ENCODE measurements at regions not wholly inside any gene's neighbourhood (a gene's known extent, or its start where the extent isn't known, plus 50 kb on each side); places are given as distances from the start of the nearest gene placed in this dataset.

GRCh38 chr22:48531108-48531507, 1296.6 kb downstream of the BRD1 start:
- no peak for TF ChIP-seq CTCF (IDR thresholded peaks at IDR 0.05)
- no peak overlapping the region for H3K4me3 ChIP-seq
- DNase-seq (ENCODE audit: low spot score) = no peak
- no peak overlapping the region for H3K27ac ChIP-seq
- no peaks in the 10 kb centered on the region for H3K27me3 ChIP-seq
- no peaks in the 10 kb centered on the region for H3K9me3 ChIP-seq
- H3K36me3 ChIP-seq = no peaks in the 10 kb centered on the region
- H3K4me1 ChIP-seq = no peaks in the 10 kb centered on the region

- H3K27ac ChIP-seq = no peak overlapping the region
- TF ChIP-seq CTCF (IDR thresholded peaks at IDR 0.05) = no peak
- H3K36me3 ChIP-seq = no peaks in the 10 kb centered on the region
- H3K27me3 ChIP-seq = no peaks in the 10 kb centered on the region
- H3K4me1 ChIP-seq = no peaks in the 10 kb centered on the region
- H3K4me3 ChIP-seq = no peak overlapping the region
- no peaks in the 10 kb centered on the region for H3K9me3 ChIP-seq
- no peak for DNase-seq (ENCODE audit: low spot score)
These were observed 1297.0 kb downstream of the BRD1 start for GRCh38 chr22:48530666-48531065.

- H3K27me3 ChIP-seq = no peaks in the 10 kb centered on the region
- no peaks in the 10 kb centered on the region for H3K36me3 ChIP-seq
- no peak for TF ChIP-seq CTCF (IDR thresholded peaks at IDR 0.05)
- no peak overlapping the region for H3K4me3 ChIP-seq
- no peaks in the 10 kb centered on the region for H3K4me1 ChIP-seq
- DNase-seq (ENCODE audit: low spot score) = no peak
- H3K27ac ChIP-seq = no peak overlapping the region
- no peaks in the 10 kb centered on the region for H3K9me3 ChIP-seq
These were observed 1299.3 kb downstream of the BRD1 start for GRCh38 chr22:48528221-48528915.

GRCh38 chr22:48523761-48524160, 1303.9 kb downstream of the BRD1 start:
- TF ChIP-seq CTCF (IDR thresholded peaks at IDR 0.05) = no peak
- no peak overlapping the region for H3K27ac ChIP-seq
- no peak for DNase-seq (ENCODE audit: low spot score)
- H3K9me3 ChIP-seq = no peaks in the 10 kb centered on the region
- no peaks in the 10 kb centered on the region for H3K36me3 ChIP-seq
- no peak overlapping the region for H3K4me3 ChIP-seq
- H3K4me1 ChIP-seq = no peaks in the 10 kb centered on the region
- H3K27me3 ChIP-seq = no peaks in the 10 kb centered on the region

GRCh38 chr22:48523091-48523490, 1304.6 kb downstream of the BRD1 start:
- H3K27me3 ChIP-seq = no peaks in the 10 kb centered on the region
- no peak for DNase-seq (ENCODE audit: low spot score)
- TF ChIP-seq CTCF (IDR thresholded peaks at IDR 0.05) = no peak
- no peaks in the 10 kb centered on the region for H3K36me3 ChIP-seq
- no peaks in the 10 kb centered on the region for H3K4me1 ChIP-seq
- no peak overlapping the region for H3K27ac ChIP-seq
- H3K9me3 ChIP-seq = no peaks in the 10 kb centered on the region
- H3K4me3 ChIP-seq = no peak overlapping the region

- TF ChIP-seq CTCF (IDR thresholded peaks at IDR 0.05) = no peak
- Histone ChIP-seq H3K36me3 (no peaks in the 10 kb centered on the region), H3K27ac (no peak overlapping the region), H3K4me3 (no peak overlapping the region), H3K9me3 (no peaks in the 10 kb centered on the region), H3K4me1 (no peaks in the 10 kb centered on the region), H3K27me3 (no peaks in the 10 kb centered on the region)
- DNase-seq (ENCODE audit: low spot score) = no peak
These were observed 1305.4 kb downstream of the BRD1 start for GRCh38 chr22:48522271-48522670.

All from right atrium auricular region (tissue), 2 donors.